ENCODE measurements at regions not wholly inside any gene's neighbourhood (a gene's known extent, or its start where the extent isn't known, plus 50 kb on each side); places are given as distances from the start of the nearest gene placed in this dataset.

DNA sequence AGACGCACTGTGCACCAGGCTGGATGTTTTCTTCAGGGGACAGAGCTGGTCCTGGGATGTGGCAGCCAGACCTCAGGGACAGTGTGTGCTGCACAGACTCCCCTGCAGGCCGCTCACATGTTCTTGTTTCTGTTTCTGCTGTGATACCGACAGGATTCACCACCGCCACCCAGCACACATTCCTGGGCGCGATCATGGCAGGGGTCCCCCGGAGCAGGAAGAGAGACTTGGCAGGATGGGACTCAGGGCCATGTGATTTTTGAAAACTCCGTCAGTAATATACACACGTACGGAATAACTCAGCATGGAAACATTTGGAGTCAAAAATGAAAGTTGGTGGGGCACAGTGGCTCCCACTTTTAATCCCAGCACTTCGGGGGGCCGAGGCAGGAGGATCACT lies 79.0 kb downstream of the HAPSTR1 start:
- ATAC-seq, result no peak
- DNase-seq, result no peak
- Histone ChIP-seq H3K4me3 (no peak overlapping the region), H3K4me1 (no peaks in the 10 kb centered on the region), H3K27ac (no peak overlapping the region), H3K36me3 (replicated peaks in 1 of 2; ENCODE audit: insufficient read depth in 1 of 2, low read depth in 2 of 2) (no peaks in the 10 kb centered on the region), H3K27me3 (no peaks in the 10 kb centered on the region), H3K9me3 (no peaks in the 10 kb centered on the region)
- intact Hi-C loops (cut with DNase I), result no loop called here
- 74 to 86% methylated on average over 11 to 12 of the region's 12 CpGs for WGBS, 2 donors
- TF ChIP-seq POLR2A (IDR thresholded peaks at IDR 0.05) (no peak), CTCF (IDR thresholded peaks at IDR 0.05) (no peak)

DNA sequence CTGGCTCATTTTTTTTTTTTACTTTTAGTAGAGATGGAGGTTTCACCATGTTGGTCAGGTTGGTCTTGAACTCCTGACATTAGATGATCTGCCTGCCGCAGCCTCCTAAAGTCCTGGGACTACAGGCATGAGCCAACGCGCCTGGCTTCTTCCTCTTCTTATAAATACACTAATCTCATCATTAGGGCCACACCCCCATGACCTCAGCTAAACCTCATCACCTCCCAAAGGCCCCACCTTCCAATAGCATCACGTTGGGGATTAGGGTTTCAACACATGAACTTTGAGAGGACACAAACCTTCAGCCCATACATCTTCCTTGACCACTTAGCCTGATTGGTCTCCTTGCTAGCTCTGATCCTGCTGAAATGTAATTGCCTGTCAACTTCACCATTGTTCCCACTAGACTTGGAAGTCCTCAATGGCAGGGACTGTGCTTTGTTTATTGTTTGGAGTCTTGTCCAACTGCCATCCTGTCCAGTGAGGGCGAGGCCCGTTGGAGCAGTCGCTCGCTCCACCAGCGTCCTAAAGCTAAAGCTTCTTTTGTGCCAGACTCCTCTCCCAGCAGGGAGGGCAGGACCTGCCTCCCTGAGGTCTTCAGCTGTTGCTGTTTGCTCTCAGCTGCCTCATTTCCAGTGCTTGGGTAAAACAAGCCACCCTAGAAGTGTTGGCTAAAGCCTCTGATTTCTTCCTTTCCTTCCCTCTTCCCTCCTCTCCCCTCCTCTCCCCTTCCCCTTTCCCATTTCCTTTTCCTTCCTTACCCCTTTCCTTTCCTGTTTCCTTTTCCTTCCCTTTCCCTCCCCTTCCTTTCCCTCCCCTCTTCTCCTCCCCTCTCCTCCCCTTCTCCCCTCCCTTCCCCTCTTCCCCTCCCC lies 85.3 kb downstream of the HAPSTR1 start:
- WGBS, 2 donors, result 42 to 58% methylated on average over 9 of the region's 9 CpGs

DNA sequence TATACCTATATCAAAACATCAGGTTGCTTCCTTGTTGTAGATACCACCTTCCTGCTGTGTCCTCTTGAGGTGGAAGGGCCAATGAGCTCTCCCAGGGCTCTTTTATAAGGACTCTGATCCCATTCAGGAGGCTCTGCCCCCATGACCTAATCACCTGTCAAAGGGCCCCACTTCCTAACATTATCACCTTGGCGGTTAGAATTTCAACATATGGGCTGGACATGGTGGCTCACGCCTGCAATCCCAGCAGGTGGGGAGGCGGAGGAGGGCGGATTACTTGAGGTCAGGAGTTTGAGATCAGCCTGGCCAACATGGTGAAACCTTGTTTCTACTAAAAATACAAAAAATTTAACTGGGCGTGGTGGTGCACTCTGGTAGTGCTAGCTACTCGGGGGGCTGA lies 86.4 kb downstream of the HAPSTR1 start:
- TF ChIP-seq CTCF (IDR thresholded peaks at IDR 0.05) (no peak), POLR2A (IDR thresholded peaks at IDR 0.05) (no peak)
- DNase-seq, result no peak
- Histone ChIP-seq H3K27ac (no peak overlapping the region), H3K4me3 (no peak overlapping the region), H3K27me3 (no peaks in the 10 kb centered on the region), H3K36me3 (replicated peaks in 1 of 2; ENCODE audit: insufficient read depth in 1 of 2, low read depth in 2 of 2) (no peaks in the 10 kb centered on the region), H3K4me1 (no peaks in the 10 kb centered on the region), H3K9me3 (no peaks in the 10 kb centered on the region)
- no peak for ATAC-seq
- intact Hi-C loops (cut with DNase I), result no loop called here
- WGBS, 2 donors, result 66% methylated on average over 6 of the region's 6 CpGs

More for the DNA sequence above, 85.3 kb downstream of the HAPSTR1 start:
- no peak overlapping the region for H3K4me3 ChIP-seq
- DNase-seq (no peak), ATAC-seq (no peak)
- no peaks in the 10 kb centered on the region for H3K36me3 ChIP-seq (replicated peaks in 1 of 2; ENCODE audit: insufficient read depth in 1 of 2, low read depth in 2 of 2)
- no peaks in the 10 kb centered on the region for H3K4me1 ChIP-seq
- H3K27me3 ChIP-seq, result no peaks in the 10 kb centered on the region
- no peak for TF ChIP-seq CTCF (IDR thresholded peaks at IDR 0.05)
- TF ChIP-seq POLR2A (IDR thresholded peaks at IDR 0.05), result no peak
- no peak overlapping the region for H3K27ac ChIP-seq
- no peaks in the 10 kb centered on the region for H3K9me3 ChIP-seq
- intact Hi-C loops (cut with DNase I), result no loop called here

- H3K27ac ChIP-seq, result no peak overlapping the region
- intact Hi-C loops (cut with DNase I), result no loop called here
- H3K4me1 ChIP-seq, result peaks cover 7% of the 10 kb centered on the region
- no peaks in the 10 kb centered on the region for H3K36me3 ChIP-seq (replicated peaks in 1 of 2; ENCODE audit: insufficient read depth in 1 of 2, low read depth in 2 of 2)
- TF ChIP-seq CTCF (IDR thresholded peaks at IDR 0.05) (no peak), POLR2A (IDR thresholded peaks at IDR 0.05) (no peak)
- DNase-seq (no peak), ATAC-seq (no peak)
- H3K9me3 ChIP-seq, result no peaks in the 10 kb centered on the region
- no peak overlapping the region for H3K4me3 ChIP-seq
- no peaks in the 10 kb centered on the region for H3K27me3 ChIP-seq
- 79 to 87% methylated on average over 22 to 29 of the region's 29 CpGs for WGBS, 2 donors
Measured at GRCh38 chr16:9183682-9184353, 92.4 kb downstream of the HAPSTR1 start.

All from body of pancreas (tissue), 4 donors.